HG02623 (cell line): ENCODE measurements at regions not wholly inside any gene's neighbourhood (a gene's known extent, or its start where the extent isn't known, plus 50 kb on each side); places are given as distances from the start of the nearest gene placed in this dataset.

Experiments
- ATAC-seq: cut with Tn5 transposase; IDR thresholded peaks from one replicate; pipeline ENCODE4 v1.9.1; 2021; ENCODE audit warnings: moderate library complexity; ENCODE audit not compliant: unreplicated experiment

DNA sequence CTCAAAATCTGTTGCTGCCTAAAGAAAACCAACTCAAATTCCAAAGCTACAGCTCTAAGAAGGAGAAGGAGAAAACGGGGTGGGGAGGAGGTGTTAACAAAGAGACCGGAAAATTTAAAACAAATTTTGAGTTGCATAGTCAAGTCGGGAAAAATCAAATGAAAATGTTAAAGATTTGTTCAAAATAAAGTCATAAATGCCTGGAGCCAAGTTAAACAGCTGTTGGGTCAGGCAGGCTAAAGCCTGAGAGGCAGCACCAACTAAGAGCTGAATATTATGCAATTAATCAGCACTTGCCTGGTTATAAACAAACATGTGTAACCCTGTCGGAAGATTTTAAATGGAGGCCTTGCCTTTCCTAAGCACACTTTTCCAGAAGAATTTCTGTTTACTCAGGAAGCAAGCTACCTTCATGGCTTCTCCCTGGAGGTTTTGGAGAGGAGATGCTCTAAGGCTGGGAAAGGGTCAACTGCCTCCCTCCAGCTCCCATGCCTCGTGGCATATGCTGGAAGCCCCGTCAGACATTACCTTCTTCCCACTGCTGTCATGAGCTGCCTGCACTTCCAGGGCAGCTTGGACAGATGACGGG is 270.5 kb downstream of the DMRT2 start:
- no peak for ATAC-seq

DNA sequence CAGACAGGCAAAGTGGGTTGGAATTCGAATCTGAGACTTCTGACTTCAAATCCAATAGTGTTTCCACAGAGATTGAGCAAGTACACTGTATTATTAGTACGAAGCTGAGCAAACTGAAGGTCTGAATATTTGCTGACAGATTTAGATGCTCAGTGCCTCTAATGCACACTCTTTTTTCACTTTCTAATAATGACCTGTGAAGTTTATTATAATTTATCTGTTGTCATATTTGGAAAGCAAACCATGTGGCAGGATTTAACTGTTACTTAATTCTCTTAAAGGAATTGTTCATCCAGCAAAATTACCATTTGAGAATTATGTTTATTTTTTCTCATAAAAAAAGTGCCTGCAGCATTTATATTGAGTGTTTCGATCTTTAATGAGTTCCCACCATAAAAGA is 277.3 kb downstream of the DMRT2 start:
- no peak for ATAC-seq

DNA sequence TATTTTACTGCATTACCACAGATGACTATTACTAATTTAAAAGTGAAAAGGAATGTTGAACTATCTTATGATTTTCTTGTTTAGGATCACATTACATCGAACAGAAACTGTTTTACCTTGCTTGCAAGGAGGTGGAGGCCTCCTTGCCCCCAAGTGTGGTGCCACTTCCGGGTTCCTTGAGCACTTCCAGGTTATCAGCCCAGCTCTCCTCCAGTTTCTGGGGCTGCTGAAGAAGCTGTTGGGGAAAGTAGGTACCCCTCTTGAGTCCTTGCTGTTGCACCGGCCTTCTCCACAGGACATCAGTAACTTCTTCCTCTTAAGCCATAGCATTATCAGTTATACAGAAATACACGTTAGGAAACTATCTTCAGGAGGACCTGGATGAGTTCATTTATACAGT is 278.2 kb downstream of the DMRT2 start:
- ATAC-seq: no peak

DNA sequence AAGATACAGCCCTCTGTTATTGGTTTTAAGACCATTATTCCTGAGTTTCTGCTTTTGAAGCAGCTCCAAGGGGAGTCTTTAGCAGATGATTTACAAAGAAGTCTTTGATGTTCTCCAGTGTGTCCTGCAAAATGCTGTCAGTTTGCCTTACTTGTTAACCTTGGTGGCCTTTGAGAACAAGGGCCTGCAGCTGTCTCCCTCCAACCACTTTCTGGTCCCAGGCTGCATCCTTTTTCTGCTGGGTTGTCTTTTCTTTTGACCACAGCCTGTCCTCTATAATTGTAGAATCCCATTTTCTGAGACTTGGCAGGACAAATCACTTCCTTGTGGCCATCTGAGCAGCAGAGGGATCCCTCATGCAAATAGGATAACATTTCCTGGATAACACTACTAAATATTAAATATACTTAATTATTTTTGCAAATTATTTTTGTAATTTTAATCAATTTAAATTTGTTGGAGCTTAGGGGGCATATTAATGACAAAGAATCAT is 281.4 kb downstream of the DMRT2 start:
- ATAC-seq: no peak

DNA sequence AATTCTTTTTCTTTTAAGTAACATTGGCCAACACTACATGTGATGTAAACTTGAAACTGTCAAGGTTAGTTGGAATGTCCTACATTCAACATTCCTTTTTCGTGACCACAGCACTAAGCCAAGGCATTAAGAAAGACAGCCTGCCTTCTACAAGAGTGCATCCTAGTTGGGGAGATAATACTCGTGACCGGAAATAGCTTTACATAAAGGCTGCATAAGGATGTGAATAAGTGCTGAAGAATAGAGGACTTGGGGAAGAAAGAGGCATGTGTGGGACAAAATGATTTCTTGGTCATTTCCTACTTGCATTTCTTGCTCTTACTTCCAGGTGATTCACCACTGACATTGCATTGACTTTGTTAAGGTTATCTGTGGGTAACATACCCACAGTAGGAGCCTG is 282.0 kb downstream of the DMRT2 start:
- ATAC-seq: no peak

DNA sequence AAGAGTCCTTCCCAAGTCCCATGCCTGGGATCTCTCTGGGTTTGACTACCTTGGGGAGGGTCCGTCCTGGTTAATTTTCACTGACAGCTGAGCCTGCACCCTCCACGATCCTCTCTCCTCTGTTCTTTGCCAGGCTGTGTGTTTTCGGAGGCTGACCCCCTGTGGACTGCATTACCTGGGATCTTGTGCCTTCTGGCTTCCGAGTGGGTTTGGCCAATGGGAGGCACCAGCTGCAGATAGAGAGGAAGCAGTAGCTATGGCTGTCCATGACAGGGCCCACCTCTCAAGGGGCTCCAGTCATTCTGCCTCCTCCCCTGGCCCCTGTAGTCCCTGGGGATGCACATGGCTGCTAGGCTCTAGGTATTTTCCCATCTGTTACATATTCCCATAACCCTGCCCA is 285.0 kb downstream of the DMRT2 start:
- no peak for ATAC-seq

DNA sequence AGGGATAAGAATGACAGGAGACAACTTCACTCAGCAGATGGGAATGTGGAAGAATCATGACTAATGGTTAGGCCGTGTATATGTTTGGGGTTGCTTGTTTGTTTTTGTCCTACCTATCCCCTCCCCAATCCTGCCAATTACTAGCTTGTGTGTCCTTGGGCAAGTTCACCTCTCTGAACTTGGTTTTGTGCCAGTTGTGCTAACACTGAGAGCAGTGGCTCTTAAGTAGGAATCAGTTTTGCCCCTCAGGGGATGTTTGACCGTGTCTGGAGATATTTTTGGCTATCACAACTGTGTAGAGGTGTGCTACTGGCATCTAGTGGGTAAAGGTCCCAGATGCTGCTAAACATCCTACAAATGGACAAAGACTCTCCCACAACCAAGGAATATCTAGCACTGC is 287.0 kb downstream of the DMRT2 start:
- no peak for ATAC-seq

DNA sequence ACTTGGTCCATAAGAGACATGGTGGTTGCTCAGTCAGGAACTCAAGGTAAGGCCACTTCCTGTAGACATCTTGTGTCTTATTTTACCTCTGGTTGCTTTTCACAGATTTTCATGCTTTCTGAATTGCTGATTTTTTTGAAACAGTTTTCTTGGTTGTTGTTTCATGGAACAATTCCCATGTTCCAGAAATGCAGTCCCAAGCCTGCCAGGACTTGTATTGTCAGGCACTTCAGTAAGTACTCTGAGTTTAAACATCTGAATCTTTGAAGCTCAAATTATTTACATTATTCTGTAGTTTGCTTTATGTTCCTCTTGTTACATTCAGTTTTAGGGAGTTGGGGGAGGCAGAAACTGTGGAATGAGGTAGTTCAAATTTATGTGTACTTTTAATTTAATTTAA is 290.2 kb downstream of the DMRT2 start:
- ATAC-seq: no peak

DNA sequence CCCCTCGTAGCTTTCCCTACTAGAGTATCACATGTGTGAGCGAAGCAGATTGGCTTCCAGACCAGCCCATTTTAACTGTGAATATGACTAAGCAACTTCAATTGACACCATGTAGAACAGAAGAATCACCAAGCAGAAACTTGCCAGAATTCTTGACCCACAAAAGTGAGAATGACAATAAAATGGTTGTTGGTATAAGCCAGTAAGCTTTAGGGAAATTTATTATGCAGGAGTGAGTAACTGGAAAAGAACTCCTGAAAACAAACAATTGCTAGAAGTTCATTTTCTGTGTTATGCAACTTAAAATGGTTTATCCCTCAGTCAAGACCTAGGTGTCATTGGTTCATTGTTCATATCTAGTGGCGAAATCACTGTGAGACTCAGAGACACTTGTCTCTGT is 303.1 kb downstream of the DMRT2 start:
- no peak for ATAC-seq

DNA sequence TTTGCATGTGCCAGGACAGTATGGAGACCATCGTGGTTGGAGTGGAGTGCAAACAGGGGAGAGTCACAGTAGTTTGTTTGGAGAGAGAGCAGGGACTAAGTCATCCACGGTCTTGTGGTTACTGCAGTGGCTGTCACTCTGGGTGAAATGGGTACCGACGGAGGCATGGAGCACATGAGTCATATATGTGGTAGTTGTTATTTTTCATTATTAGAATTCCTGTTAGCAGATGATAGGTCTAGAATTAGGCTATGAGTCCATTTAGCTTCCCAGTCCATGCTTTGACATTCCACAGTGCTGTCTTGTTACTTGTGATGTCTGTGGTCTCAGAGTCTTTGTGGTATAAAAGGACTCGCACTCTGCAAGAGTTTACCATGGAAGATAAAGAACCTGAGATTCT is 303.9 kb downstream of the DMRT2 start:
- no peak for ATAC-seq

DNA sequence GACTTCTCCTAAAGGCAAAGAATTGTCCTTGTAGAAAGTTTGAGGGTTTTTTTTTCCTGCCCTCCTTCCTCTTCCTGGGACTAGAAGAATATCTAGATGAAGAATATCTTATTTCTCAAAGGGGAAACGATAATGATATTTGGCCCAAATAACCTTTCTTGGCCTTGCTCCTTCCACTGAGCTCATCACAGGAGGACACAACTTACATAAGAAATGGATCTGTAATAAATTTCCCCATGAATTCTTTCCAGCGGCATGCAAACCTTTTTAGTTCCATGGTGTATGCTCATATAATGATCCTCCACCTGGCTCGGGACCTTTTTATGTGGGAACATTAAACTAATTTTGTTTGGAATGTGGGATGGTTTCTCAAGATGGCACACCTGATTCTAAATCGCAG is 304.4 kb downstream of the DMRT2 start:
- no peak for ATAC-seq

DNA sequence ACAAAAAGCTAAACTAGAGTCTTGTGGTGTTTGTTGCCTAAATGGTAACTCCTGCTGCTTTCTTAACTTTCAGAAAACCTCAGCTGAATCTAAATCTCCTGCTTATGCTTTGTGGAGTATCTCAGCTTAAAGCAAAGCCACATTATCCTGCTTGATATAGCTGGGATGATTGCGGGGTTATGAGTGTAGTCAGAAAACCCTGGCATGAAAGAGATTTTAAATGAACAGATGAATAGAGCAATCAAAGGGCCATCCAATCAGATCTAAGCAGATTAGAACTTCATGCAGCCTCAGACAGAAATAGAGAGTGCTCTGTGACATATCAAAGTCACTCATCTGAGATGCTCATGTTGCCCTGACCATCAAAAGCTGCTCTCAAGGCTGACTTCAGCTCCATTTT is 305.5 kb downstream of the DMRT2 start:
- ATAC-seq: no peak

DNA sequence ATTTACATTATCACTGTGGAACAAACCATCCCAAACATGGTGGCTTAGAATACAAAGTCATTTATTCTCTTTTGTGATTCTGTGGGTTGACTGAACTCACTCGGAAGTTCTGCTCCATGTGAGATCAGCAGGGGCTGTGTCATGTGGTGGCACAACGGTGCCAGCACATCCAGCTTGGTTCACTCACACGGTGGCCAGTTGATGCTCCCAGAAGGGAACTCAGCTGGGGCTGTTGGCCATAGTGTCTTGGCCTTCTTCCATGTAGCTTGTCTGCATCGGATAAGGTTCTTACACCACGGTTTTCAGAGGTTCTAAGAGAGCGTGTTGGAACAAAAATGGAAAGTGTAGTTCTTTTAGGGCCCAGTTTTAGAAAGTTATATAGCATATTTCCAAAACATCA is 312.7 kb downstream of the DMRT2 start:
- ATAC-seq: no peak

DNA sequence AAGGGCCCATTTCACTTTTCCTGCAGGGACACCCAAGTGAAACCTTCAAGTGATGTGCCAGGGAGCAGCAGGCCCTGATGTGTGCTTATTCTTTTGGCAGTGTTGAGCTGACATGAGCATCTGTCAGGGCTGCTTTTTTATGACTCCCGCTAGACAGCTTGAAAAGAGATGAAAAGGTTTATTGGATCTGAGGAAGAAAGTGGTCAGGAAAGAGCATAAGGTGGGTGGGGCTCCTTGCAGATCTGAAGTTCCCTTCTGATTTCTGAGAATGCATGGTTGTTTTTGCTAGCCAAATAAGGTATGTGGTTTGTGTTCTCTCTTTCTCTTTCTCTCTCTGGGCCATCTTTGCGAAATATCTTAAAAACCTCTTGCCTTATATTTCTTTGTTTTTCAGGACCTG is 316.1 kb downstream of the DMRT2 start:
- no peak for ATAC-seq

DNA sequence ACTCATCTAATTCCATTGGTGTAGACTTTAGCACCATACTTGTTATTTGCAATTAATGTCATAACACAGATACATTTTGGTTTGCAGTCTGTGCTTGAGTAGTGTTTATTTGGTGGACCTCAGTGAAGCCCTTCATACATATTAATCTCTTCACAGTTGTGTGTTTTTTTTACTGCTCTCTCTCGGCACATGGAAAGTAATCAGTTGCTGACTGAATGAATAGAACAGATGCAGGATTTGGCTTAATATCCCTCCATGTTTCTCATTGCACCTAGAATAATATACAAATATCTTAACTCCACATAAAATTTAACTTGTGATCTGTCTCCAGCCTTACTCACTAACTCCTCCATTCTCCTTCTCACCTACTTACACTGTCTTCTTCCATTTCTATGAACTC is 319.1 kb downstream of the DMRT2 start:
- ATAC-seq: no peak

DNA sequence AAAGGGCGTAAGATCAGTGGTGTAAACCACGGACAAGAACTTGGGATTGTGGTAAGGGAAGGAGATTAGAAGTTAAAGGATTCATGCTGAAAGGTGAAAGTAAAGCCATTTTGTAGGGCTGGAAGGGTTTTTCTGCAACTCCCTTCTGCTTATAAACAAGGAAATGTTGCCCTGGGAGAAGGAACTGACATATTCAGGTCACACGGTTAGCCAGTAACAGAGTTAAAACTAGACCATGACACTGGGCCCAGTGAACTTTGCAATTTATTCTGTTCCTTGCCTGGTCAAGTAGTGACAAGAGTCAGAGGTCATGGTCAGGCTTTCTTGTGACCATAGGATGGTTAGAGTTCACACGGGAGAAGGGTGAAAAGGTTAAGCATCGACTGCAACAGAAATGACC is 323.3 kb downstream of the DMRT2 start:
- ATAC-seq: no peak

DNA sequence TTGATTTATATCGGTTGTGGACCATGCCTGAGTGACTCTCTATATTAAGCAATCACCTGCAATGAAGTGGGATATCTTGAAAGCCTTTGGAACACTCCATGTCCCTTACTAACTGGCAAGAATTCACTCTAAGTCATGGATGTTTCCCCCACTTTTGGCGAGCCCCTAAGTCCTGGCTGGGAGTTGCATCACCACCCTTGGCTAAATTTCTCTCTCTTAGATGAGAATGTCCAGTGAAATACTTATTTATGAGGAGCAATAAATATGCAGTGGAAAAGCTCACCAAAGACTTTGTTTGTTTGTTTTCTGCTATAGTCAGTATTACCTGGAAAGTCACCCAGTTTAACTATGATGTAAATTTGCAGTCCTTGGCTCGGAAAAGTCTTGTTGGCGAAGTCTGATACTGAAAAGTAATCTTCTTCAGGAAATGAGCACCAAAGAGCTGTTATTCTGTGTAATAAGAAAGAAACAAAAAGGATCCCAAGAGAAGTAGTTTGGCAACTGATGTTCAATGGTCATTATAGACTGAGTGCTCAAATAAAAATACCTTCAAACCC is 333.8 kb downstream of the DMRT2 start:
- ATAC-seq: no peak

DNA sequence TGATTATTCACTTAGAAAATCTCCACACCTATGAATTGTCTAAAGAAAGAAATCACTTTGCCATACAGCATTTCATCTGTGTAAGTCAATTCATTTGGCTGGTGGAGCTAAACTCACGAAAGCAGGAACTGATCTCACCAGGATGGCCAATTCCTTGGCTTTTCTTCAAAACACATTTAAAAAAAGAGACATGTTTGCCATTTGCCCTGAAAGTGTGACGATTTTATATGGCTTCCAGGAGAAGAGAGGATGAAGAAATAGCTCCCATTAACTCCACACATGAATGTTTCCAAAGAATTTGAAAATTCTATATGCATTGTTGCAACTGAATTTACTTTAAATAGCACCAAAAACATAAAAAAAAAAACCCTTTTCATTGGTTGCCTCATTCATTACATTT is 334.7 kb downstream of the DMRT2 start:
- no peak for ATAC-seq

DNA sequence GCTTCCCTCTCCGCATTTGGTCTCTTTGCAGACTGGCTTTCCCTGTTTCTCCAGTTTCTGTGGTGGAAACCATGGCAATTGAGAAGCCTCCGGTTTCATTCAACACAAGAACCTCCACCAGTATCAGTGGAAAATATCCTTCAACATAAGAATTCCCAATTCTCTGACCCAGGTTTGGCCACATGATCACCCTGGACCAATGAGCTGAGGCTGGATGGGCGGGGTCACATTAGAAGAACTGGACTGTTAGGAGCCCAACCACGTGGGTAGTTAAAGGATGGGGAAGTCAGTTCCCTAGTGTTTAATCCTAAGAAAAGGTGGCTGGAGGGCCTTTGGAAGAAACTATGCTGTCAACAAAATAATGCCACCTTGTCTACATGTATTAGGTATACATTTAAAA is 336.3 kb downstream of the DMRT2 start:
- ATAC-seq: no peak

DNA sequence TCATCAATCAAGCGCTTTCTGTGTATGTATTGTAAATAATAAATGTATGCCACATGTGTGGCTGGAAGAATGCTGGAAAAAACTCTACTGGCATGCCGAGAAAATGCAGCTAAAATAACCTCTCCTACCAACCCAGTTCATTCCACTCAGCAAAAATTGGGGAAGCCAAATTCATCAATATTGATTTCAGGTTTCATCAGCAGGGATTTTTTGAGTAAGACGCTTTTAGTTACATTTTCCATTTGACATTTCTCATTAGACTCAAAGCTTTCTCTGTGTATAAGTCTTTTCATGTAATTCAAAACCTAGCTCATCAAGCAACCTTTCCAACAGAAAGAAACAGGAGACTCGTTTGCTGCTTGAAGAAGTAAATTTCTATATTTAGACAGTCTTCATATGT is 338.1 kb downstream of the DMRT2 start:
- ATAC-seq: no peak

DNA sequence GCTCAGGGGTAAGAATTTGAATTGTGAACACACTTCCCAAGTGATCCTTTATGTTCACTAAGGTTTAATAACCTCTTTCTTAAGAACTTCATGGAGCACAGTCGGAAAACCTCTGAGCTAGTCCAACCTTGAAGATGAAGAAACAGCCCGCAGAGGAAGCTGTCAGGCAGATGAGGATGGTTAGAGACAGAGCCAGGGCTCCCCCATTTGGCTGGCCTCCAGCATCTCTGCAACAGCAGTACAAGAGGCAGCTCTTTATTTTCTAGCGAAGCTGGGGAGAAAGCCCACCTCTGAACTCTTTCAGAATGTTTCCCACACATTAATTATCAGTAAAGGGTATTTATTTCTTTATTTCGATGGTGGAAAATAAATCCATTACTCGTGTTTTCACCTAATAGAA is 350.8 kb downstream of the DMRT2 start:
- ATAC-seq: no peak

DNA sequence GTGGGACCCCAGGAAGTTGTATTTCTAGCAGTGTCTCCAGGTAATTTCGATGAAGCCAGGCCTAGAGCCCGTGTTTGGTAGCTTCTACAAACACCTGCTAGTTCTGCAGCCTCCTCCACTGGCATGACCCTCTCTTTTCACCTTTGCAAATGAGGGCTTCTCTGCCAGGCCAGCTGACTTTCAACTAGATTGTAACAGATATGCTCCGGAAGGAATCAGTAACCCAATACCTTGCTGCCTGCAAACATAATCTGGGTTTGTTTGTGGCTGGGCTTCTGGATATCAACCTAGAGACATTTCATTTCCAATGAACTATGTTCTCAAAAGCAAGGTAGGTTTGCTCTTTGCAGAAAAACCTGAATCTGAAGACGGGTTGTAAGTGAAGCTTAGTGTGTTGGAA is 354.8 kb downstream of the DMRT2 start:
- no peak for ATAC-seq

DNA sequence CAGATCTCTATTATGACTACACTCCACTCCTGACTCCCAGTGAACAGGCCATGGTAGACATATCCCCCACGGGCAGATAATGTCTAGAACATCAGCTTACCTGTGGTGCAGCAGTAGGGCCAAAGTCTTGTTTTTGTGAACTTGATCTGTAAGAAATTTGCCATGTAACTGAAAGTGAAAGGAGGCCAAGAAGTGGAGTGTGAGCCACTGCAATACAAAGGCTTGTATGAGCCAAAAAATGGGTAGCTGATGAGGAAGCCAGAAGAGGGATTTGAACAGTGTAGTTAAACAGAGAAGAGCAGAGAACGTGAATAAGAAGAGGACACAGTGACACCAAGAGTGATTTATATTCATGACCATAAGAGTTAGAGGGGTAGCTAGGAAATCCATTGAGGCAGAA is 361.7 kb downstream of the DMRT2 start:
- ATAC-seq: no peak
